ENCODE measurements at regions not wholly inside any gene's neighbourhood (a gene's known extent, or its start where the extent isn't known, plus 50 kb on each side); places are given as distances from the start of the nearest gene placed in this dataset.

- no peak for TF ChIP-seq POLR2A (IDR thresholded peaks at IDR 0.05)
- TF ChIP-seq, protein P1, sequence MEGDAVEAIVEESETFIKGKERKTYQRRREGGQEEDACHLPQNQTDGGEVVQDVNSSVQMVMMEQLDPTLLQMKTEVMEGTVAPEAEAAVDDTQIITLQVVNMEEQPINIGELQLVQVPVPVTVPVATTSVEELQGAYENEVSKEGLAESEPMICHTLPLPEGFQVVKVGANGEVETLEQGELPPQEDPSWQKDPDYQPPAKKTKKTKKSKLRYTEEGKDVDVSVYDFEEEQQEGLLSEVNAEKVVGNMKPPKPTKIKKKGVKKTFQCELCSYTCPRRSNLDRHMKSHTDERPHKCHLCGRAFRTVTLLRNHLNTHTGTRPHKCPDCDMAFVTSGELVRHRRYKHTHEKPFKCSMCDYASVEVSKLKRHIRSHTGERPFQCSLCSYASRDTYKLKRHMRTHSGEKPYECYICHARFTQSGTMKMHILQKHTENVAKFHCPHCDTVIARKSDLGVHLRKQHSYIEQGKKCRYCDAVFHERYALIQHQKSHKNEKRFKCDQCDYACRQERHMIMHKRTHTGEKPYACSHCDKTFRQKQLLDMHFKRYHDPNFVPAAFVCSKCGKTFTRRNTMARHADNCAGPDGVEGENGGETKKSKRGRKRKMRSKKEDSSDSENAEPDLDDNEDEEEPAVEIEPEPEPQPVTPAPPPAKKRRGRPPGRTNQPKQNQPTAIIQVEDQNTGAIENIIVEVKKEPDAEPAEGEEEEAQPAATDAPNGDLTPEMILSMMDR (IDR thresholded peaks at IDR 0.05 in 4 of 5, conservative IDR thresholded peaks at IDR 0.05 in 1 of 5) = no peak
These were observed 137.5 kb upstream of the WDR11 start for GRCh38 chr10:120713573-120714205.

All from gastrocnemius medialis (tissue), 4 donors.